Transverse colon (tissue), 4 donors: ENCODE measurements at regions not wholly inside any gene's neighbourhood (a gene's known extent, or its start where the extent isn't known, plus 50 kb on each side); places are given as distances from the start of the nearest gene placed in this dataset.

Experiments used
- CTCF ChIP-seq, 5 experiments: fragments of 200-600 bp in 3 of 5; fragments of 450-650 bp in 2 of 5; sonication (generic) in 3 of 5; IDR thresholded peaks; 1 replicate in 2 of 5; 2 replicates in 3 of 5; pipeline ENCODE4 v1.5.1; 2016 to 2017; ENCODE audit warnings: antibody characterized with exemption in 5 of 5, inconsistent platforms in 3 of 5, mild to moderate bottlenecking in 2 of 5, moderate library complexity in 1 of 5
- EP300 ChIP-seq: sonication (generic); formaldehyde crosslinking; IDR thresholded peaks from one replicate; pipeline ENCODE4 v1.6.1; 2017; ENCODE audit warnings: antibody characterized with exemption, low read depth
- POLR2A ChIP-seq: fragments of 450-650 bp; IDR thresholded peaks from one replicate; pipeline ENCODE4 v1.6.1; 2016; ENCODE audit warnings: antibody characterized with exemption, mild to moderate bottlenecking, moderate library complexity
- POLR2AphosphoS5 ChIP-seq, 3 donors: sonication (generic); formaldehyde crosslinking; IDR thresholded peaks; one replicate each; pipeline ENCODE4 v1.6.1; 2016; ENCODE audit warnings: antibody characterized with exemption in 3 of 3

GRCh38 chr15:44873103-44873502 lies 83.4 kb upstream of the TERB2 start:
- TF ChIP-seq EP300 (no peak), CTCF (IDR thresholded peaks at IDR 0.05) (no peak), POLR2AphosphoS5 (IDR thresholded peaks at IDR 0.05) (no peak), POLR2A (no peak)
